Nephron progenitor cell (in vitro differentiated cells): ENCODE measurements at regions not wholly inside any gene's neighbourhood (a gene's known extent, or its start where the extent isn't known, plus 50 kb on each side); places are given as distances from the start of the nearest gene placed in this dataset.

Experiments used
- DNase-seq: peaks from one replicate; pipeline ENCODE4 v3.0.0; 2021
- H3K27ac Mint-ChIP-seq: 2 replicates; pipeline ENCODE4 v1.8.0; 2021; ENCODE audit warnings: mild to moderate bottlenecking, moderate library complexity, mixed read lengths
- H3K27me3 Mint-ChIP-seq: 2 replicates; pipeline ENCODE4 v1.8.0; 2021; ENCODE audit warnings: mild to moderate bottlenecking, low read depth, mixed read lengths; ENCODE audit not compliant: poor library complexity
- H3K36me3 Mint-ChIP-seq: 2 replicates; pipeline ENCODE4 v1.8.0; 2021; ENCODE audit warnings: low read depth, mixed read lengths
- H3K4me1 Mint-ChIP-seq: 2 replicates; pipeline ENCODE4 v1.8.0; 2021; ENCODE audit warnings: mixed read lengths
- H3K4me3 Mint-ChIP-seq: 2 replicates; pipeline ENCODE4 v1.8.0; 2021; ENCODE audit warnings: mild to moderate bottlenecking, moderate library complexity, mixed read lengths
- H3K9me3 Mint-ChIP-seq: 2 replicates; pipeline ENCODE4 v1.8.0; 2021; ENCODE audit warnings: mild to moderate bottlenecking, moderate library complexity, mixed read lengths
- TF ChIP-seq, protein P1 (sequence below): fragments of 200-600 bp; sonication (generic); IDR thresholded peaks from 2 replicates; pipeline ENCODE4 v1.5.0; 2021; ENCODE audit warnings: antibody characterized with exemption

DNA sequence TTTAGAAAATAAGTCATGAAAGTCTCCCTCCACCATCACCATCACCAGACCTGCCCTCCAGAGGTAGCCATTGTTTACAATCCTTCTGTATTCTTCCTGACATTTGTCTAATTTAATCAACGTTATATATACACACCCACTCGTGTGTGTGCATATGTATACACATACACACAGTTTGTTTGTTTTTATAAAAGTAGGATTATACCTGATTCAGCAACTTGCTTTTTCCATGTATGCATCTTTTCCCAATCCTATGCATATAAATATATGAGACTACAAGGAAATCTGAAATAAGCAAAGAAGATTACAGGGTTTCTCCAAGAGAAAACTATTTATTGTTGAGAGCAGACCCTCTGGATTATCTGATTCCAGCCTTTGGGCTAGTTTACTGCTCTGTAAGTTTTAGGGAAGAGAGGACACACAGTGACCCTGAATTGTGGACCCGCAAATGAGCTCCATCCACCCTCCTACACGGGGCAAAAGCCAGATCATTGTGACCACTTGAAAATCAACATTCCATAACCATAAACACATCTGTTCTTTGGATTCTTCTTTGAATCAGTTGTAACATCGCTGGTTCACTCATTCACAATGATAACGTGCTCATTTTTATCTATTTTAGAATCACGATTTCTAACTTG is 104.3 kb downstream of the CPN2 start:
- Mint-ChIP-seq H3K4me3 (no peak overlapping the region), H3K36me3 (no peaks in the 10 kb centered on the region), H3K9me3 (no peaks in the 10 kb centered on the region), H3K27ac (no peak overlapping the region), H3K4me1 (peaks cover 63% of the 10 kb centered on the region), H3K27me3 (peaks cover 18% of the 10 kb centered on the region)
- TF ChIP-seq, protein P1, sequence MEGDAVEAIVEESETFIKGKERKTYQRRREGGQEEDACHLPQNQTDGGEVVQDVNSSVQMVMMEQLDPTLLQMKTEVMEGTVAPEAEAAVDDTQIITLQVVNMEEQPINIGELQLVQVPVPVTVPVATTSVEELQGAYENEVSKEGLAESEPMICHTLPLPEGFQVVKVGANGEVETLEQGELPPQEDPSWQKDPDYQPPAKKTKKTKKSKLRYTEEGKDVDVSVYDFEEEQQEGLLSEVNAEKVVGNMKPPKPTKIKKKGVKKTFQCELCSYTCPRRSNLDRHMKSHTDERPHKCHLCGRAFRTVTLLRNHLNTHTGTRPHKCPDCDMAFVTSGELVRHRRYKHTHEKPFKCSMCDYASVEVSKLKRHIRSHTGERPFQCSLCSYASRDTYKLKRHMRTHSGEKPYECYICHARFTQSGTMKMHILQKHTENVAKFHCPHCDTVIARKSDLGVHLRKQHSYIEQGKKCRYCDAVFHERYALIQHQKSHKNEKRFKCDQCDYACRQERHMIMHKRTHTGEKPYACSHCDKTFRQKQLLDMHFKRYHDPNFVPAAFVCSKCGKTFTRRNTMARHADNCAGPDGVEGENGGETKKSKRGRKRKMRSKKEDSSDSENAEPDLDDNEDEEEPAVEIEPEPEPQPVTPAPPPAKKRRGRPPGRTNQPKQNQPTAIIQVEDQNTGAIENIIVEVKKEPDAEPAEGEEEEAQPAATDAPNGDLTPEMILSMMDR, result no peak
- no peak for DNase-seq

DNA sequence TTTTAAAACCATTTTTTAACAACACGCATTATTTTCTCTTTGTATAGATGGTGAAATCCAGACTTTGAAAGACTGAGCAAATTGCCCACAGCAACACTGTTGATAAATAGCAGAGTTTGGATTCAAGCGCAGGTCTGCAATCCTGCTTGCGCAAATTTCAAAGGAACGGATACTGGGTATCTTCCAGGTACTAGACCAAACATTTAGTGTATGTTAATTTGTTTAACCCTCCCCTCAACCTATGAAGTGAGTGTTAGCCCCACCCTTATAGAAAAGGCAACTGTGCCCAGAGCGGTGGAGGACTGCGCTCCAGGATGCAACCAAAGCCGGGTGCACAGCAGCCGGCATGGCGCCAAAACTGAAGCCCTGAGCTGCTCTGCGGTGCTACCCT is 103.8 kb downstream of the CPN2 start:
- Mint-ChIP-seq H3K27ac (no peak overlapping the region), H3K9me3 (no peaks in the 10 kb centered on the region), H3K4me1 (peaks cover 69% of the 10 kb centered on the region), H3K36me3 (no peaks in the 10 kb centered on the region), H3K27me3 (peaks cover 19% of the 10 kb centered on the region), H3K4me3 (no peak overlapping the region)
- TF ChIP-seq, protein P1, result no peak
- DNase-seq, result no peak

DNA sequence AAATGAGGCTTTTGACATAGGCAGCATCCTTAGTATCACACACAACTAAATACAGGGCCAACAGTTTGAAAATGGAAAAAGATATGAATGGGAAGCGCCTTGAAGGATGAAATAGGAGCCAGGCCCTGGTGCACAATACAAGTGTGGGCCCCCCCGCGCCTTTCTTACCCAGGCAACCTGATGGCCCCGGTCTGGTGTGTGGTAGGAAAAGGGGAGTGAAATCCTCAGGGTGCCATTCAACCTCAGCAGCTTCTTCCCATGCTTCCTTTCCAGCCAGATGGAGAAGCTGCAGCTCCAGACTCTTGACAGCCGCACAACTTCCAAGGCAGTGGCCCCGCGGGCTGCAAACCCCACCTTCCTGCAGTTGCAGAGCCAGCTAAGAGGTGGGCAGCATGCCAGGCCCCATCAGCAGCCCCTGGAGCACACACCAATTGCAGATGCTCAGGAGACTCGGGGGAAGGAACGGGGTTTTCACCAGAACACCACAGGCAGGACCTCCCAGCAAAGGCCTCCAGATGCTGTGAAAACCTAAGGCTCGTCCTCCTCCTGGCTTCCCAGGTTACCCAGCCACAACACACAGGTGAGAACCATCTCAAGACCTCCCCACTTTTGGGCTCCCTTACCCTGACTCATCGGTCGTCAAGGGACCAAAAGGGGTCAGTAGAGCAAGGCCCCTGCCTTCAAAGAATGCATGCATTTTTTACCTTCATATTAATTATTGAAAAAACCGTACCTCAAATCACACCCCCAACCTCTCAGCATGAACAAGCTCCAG is 101.6 kb downstream of the CPN2 start:
- H3K36me3 Mint-ChIP-seq, result no peaks in the 10 kb centered on the region
- H3K4me3 Mint-ChIP-seq, result peak overlapping the region; percentile 52
- H3K4me1 Mint-ChIP-seq, result peaks cover 88% of the 10 kb centered on the region
- H3K27me3 Mint-ChIP-seq, result peaks cover 10% of the 10 kb centered on the region
- no peak for DNase-seq
- peak overlapping the region; percentile 69 for H3K27ac Mint-ChIP-seq
- no peaks in the 10 kb centered on the region for H3K9me3 Mint-ChIP-seq
- TF ChIP-seq, protein P1, result no peak

DNA sequence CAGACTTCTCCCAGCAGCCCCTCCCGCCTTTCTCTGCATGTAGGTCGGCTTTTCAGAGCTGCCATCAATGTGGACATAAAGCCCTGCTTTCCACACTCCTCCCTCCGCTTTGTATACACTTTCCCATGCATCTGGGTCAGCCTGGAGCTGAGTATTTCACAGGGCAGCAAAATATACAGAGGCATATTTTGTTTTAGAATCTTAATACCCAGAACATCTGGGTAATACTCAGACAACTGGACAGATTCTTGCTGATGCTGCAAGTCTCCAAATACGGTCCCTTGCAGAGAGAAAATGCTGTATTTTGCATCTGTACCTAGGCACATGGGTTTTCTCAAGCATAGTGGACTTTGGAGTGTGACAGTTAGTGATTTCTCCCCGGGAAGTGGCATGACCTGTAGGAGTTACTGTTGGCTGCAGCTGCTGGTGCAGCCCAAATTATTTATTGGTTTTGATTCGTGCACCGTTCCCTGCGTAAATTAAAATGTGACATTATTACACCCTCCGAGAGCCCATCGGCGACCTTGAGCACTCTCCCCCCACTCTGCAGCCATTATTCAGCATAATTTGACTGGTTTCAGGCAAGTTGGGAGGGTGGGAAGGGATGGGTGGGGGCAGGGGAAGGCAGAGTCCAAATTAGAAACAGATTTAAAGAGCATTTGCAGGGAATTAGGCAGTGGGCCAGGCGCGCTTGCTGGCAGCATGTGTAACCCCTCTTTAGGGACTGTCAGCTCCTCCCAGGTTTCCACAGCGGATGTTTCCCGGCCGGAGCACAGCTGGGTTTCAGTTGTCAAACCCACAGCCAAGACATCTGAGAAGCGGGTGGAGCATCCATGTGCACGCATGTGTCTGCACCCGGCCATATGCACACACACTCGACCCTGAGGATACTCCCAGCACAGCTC is 100.8 kb downstream of the CPN2 start:
- H3K9me3 Mint-ChIP-seq, result no peaks in the 10 kb centered on the region
- H3K4me3 Mint-ChIP-seq, result peak overlapping the region; percentile 52
- no peaks in the 10 kb centered on the region for H3K36me3 Mint-ChIP-seq
- DNase-seq, result peak; percentile 57
- H3K27ac Mint-ChIP-seq, result peak overlapping the region; percentile 69
- peaks cover 10% of the 10 kb centered on the region for H3K27me3 Mint-ChIP-seq
- peaks cover 93% of the 10 kb centered on the region for H3K4me1 Mint-ChIP-seq
- TF ChIP-seq, protein P1, result no peak

DNA sequence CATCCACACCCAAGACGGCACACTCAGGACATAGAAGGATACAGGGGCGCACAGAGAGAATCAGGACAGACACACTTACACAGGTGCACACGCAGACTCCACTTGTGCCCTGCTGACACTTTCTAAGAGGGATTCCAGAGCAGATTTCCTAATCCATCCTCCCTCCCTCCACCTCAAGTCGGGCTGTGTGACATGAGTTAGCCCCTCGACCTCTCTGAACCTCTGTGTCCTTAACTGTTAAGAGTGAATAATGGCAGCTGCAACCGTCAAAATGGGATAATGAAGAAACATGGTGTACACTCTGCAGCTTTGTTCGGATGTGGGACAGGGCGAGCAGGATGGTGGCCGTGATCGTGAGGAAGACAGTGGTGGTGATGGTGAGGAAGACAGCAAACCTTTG is 100.1 kb downstream of the CPN2 start:
- TF ChIP-seq, protein P1, result no peak
- Mint-ChIP-seq H3K27ac (no peak overlapping the region), H3K27me3 (peaks cover 10% of the 10 kb centered on the region), H3K9me3 (no peaks in the 10 kb centered on the region), H3K4me1 (peaks cover 94% of the 10 kb centered on the region), H3K36me3 (no peaks in the 10 kb centered on the region), H3K4me3 (peak overlapping the region; percentile 35)
- DNase-seq, result no peak
